ENCODE measurements at regions not wholly inside any gene's neighbourhood (a gene's known extent, or its start where the extent isn't known, plus 50 kb on each side); places are given as distances from the start of the nearest gene placed in this dataset.
"Not testable (repeated sequence)": the region's sequence is repeated elsewhere in the genome, so short reads cannot be mapped to it uniquely, and the experiment has no call there.

GRCh38 chr11:87753143-87753542 is 422.1 kb downstream of the RAB38 start:
- DNase-seq = no peak

- DNase-seq = no peak
Measured at GRCh38 chr11:87743007-87743406, 432.2 kb downstream of the RAB38 start.

DNA sequence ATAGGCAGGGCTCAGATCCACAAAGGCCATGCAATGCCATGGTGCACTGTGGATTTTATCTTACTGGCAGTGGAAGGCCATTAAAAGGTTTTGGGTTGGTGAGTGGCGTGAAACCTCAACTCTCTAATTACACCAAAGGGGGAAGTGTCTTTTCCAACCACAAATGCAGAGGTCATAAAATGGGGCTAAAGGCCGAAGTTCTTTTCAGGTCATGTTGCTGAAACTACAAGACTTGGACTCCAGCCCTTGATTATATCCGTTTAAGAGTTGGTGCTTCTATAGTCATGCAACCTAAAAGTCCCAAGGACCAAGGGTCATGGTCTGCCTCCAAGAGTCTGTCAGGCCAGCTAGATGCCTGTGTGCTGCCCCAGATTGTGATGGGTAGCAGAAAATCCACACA is 434.3 kb downstream of the RAB38 start:
- DNase-seq = no peak

GRCh38 chr11:87740451-87740850 is 434.8 kb downstream of the RAB38 start:
- DNase-seq = no peak

DNA sequence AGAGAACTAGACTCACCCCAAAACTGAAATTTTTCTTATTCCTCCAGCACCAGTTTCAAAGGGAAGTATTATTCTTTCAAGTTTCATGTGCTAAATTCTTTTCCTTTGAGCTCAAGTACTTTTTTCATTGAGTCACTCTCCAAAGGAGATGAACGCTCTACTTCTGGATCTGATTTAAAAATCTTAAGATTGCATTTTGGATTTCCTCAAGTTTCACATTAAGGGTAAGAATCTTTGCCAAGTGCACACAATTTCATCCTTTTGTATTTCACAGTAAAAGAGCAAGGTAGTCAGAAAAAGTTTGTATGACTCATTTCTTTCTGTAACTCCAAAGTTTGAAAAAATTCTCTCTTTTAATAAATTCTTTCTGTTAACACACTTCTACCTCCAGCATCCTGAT is 435.5 kb downstream of the RAB38 start:
- DNase-seq = no peak

- DNase-seq = no peak
Measured at GRCh38 chr11:87739261-87739660, 436.0 kb downstream of the RAB38 start.

DNA sequence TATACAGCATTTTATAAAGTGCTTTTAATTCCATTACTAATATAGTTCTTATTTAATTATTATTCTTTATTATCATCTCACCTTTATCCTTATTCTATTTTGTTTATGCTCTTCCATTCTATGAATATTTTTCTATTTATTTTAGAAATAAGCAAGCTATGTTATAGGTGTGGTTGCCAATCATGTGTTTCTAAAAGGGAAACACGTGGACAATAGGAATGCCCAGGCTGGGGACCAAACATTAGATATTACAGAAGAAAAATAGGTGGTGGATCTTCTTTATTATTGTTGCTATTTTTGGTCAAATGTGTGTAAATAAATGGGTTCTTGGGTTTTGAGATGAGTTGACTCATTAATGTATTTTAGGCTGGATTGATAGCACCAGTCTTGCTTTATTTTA is 438.3 kb downstream of the RAB38 start:
- no peak for DNase-seq

GRCh38 chr11:87726506-87726905 is 448.7 kb downstream of the RAB38 start:
- DNase-seq = no peak

GRCh38 chr11:87724358-87724757 is 450.9 kb downstream of the RAB38 start:
- no peak for DNase-seq

DNA sequence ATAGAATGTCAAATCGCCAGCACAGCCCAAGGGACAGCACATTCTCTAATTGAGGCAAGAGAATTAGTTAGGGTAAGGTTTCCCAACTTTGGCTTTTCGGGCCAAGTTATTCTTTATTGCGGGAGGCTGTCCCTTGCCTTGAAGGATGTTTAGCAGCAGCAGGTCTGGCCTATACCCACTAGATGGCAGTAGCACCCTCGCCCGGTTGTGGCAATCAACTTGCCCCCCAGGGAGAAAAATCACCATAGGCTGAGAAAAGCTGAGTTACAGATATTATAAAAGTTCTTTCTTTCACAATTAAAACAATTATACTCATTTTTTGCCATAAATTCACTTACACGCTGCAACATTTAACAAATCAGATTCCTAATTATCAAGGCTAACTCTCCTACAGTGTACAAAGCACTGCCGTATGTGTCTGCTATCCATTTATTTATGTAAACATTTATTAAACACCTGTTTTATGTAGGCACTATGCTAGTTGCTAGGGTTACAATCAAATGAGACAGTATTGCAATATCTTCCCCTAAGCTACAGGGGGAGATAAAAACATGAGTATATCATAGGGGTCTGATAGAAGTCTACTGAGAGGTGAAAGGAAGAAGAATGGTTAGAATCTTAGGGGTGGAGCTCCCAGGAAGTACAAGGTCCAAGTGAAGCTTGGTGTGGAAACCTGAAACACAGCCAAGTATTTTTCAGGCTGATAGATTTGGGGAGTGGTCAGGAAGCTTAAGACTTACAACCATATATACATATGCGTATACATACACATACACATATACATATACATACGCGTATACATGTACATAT is 452.3 kb downstream of the RAB38 start:
- DNase-seq = no peak

GRCh38 chr11:87719326-87720073 is 455.7 kb downstream of the RAB38 start:
- DNase-seq = no peak

DNA sequence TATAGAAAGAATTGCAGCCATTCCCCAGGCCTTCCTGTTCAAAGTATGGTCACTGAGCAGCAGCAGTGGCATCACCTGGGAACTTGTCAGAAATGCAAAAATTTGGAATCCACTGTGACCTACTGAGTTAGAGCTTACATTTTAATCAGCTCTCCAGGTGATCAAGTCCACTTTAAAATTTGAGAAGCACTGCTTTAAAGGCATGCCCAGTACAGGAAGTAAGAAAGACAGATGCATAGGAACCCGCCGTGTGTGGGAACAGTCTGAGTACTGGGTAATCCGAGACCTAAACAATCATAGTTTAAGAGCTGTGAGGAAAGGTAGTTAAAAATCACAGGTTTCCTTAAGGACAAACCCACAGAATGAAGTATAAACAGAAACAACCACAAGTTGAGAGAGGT is 462.4 kb downstream of the RAB38 start:
- DNase-seq = no peak

GRCh38 chr11:87712391-87712790 is 462.9 kb downstream of the RAB38 start:
- no peak for DNase-seq

GRCh38 chr11:87703589-87703988 is 471.7 kb downstream of the RAB38 start:
- not testable (repeated sequence) for DNase-seq

DNA sequence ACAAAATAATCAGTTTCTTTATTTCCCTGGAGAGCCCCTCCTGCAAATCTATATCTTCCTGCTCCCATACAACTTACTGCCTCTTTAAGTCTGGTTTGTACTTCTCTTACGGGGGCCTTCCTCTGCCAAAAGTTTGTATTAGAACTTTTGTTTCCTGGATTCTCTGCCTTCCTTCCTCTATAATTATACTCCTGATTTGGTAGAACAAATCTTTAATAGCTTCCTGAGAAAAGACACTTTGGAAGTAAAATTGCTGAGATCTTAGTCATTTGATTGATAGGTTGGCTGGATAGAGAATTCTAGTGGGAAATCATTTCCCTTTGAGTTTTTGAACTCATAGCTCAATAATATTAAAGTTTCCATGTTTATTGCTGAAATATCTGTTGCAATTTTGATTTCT is 499.2 kb downstream of the RAB38 start:
- DNase-seq = no peak

GRCh38 chr11:87666730-87667129 is 508.5 kb downstream of the RAB38 start:
- no peak for DNase-seq

DNA sequence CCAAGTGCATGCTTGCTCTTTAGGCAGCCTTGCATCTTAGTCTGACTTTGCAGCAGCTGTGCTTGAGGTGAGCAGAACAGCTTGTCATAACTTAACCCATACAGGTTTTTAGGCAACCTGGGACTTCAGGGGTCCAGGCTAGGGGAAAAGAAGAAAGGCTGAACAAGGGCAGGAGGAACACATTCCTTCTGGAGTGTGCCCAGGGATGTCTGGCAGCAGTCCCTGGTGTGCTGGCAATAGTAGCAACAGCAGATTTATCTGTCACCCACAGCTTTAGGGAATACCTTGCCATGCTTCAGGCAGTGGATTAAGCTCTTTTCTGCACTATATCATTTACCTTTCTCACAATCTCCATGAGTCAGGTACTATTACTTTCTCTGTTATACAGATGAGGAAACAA is 513.0 kb downstream of the RAB38 start:
- DNase-seq = no peak

DNA sequence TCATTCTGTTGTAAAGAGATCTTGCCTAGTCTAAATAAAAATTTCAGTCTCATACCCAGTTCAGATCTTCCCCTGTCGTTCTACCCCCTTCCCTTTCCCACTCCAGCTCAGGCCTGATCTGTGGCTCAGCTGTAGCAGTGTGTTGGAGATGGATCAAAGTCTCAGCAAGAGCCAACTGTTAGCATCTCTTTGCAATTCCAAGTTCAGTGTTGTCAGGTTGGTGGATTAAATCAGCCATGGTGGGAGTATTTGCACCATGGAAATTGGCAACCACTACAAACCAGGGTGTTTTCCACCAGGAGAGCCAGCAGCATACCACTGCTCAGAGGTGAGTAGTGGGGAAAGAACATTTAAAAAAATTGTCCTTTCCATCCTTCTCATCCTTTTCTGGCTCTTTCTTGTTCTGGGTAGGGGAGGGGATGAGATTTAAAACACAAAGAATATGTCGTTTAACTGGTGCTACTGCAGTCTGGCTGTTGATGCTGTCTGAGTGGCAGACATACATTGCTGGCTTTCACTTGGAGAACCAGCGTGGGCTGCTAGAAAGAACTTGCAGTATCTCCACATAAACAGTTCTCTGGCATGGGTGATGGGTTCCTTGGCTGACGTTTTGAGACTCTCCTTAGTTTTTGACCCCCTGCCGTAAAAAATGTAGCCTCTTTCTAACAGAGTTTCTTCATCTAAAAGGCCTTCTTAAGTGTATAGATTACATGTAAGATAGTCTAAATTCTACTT is 514.1 kb downstream of the RAB38 start:
- DNase-seq = no peak

DNA sequence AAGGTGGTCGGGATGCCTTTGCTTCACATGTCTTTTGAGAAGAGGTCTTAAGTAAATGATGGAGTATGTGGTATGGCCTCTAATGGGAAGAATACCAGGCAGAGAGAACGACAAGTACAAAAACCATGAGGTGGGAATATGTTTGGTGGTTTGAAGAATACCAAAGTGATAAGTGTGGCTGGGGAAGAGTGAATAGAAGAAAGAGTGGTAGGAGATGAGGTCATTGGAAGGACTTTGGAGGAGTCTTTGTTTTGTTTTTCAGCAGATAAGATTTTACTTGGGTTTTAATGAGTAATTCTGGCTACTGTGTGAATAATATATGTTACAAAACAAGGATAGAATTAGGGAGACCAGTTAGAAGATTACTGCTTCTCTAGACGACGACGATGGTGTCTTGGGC is 515.4 kb downstream of the RAB38 start:
- no peak for DNase-seq

DNA sequence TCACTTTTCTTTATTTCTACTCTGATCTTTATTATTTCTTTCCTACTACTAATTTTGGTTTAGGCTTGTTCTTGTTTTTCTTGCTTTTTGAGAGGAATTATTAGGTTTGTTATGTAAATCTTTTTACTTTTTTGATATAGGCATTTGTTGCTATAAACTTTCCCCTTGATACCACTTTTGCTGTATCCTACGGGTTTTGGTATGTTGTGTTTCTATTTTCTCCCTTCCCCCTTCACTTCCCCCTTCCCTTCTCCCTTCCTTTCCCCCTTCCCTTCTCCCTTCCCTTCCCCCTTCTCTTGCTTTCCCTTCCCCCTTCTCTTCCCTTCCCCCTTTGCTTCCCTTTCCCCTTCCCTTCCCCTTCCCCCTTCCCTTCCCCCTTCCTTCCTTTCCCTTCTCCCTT is 529.6 kb downstream of the RAB38 start:
- no peak for DNase-seq

- no peak for DNase-seq
Measured at GRCh38 chr11:87639753-87640364, 535.4 kb downstream of the RAB38 start.

GRCh38 chr11:87635001-87635400 is 540.2 kb downstream of the RAB38 start:
- DNase-seq = no peak

DNA sequence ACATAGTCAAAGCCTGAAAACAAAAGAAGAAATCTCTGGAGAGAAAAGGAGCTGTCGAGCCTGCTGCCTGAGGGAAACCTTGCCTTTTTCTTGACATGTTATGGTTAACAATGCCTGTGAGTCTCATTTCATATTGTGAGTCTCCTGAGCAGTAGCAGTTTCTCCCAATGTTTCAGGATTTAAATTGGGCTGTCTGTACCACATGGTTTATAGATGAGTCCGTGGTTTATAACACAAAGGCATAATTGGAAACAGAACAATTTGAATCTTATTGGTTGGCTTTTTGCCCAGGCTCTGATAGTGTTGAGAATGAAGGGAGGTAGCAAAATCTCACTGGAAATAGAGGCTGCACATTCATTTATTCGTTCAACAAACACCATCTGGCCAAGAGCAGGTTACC is 540.9 kb downstream of the RAB38 start:
- no peak for DNase-seq

All from NCI-H187 (cell line).